ENCODE measurements at regions not wholly inside any gene's neighbourhood (a gene's known extent, or its start where the extent isn't known, plus 50 kb on each side); places are given as distances from the start of the nearest gene placed in this dataset.

DNA sequence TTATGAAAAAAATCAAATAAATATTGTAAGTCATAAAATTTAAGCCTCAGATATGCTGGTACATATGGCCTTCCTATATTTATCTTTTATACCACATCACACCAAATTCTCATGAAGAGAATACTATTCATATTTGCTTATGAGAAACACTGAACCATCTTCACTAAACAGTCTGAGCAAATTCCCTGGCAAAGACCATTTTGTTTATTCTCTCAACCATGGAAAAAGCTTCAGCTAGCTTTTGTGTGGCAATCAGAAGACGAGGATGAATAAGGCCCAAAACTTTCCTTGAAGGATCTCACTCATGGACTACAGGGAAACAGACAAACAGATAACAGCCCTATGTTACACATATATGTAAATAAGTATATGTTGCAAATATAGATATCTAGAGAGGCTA, 252.1 kb downstream of the TMX3 start:
- no peak for TF ChIP-seq POLR2A (IDR thresholded peaks at IDR 0.05; ENCODE audit: extremely low read depth, insufficient read length)
- TF ChIP-seq, protein P1, sequence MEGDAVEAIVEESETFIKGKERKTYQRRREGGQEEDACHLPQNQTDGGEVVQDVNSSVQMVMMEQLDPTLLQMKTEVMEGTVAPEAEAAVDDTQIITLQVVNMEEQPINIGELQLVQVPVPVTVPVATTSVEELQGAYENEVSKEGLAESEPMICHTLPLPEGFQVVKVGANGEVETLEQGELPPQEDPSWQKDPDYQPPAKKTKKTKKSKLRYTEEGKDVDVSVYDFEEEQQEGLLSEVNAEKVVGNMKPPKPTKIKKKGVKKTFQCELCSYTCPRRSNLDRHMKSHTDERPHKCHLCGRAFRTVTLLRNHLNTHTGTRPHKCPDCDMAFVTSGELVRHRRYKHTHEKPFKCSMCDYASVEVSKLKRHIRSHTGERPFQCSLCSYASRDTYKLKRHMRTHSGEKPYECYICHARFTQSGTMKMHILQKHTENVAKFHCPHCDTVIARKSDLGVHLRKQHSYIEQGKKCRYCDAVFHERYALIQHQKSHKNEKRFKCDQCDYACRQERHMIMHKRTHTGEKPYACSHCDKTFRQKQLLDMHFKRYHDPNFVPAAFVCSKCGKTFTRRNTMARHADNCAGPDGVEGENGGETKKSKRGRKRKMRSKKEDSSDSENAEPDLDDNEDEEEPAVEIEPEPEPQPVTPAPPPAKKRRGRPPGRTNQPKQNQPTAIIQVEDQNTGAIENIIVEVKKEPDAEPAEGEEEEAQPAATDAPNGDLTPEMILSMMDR (IDR thresholded peaks at IDR 0.05; ENCODE audit: low read depth, low read length): no peak
- TF ChIP-seq, protein P2, sequence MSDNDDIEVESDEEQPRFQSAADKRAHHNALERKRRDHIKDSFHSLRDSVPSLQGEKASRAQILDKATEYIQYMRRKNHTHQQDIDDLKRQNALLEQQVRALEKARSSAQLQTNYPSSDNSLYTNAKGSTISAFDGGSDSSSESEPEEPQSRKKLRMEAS (IDR thresholded peaks at IDR 0.05; ENCODE audit: low read depth, low read length): no peak
- no peak for TF ChIP-seq MYC (IDR thresholded peaks at IDR 0.05; ENCODE audit: low read depth, low read length)
